ENCODE measurements at regions not wholly inside any gene's neighbourhood (a gene's known extent, or its start where the extent isn't known, plus 50 kb on each side); places are given as distances from the start of the nearest gene placed in this dataset.
"Not testable (repeated sequence)": the region's sequence is repeated elsewhere in the genome, so short reads cannot be mapped to it uniquely, and the experiment has no call there.

DNA sequence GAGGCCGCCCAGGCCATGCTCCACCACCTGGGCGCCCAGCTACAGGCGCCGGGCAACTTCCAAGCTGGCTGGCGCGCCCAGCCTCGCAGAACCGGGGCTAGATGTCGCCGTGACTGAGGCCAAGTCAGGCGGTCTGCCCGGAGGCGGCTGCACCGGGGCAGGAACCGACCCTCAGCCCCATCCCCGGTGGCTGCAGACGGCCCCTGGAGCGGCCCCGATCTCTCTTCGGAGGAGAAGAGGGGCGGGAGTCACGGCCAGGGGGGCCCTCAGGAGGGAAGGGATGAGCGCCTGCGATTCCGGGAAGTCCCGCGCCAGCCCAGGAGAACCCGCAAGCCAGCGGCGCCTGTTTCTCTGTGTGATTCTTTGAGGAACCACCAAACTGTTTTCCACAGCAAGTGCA is 671.3 kb upstream of the DEFB115 start:
- DNase-seq (ENCODE audit: low spot score), result not testable (repeated sequence)

DNA sequence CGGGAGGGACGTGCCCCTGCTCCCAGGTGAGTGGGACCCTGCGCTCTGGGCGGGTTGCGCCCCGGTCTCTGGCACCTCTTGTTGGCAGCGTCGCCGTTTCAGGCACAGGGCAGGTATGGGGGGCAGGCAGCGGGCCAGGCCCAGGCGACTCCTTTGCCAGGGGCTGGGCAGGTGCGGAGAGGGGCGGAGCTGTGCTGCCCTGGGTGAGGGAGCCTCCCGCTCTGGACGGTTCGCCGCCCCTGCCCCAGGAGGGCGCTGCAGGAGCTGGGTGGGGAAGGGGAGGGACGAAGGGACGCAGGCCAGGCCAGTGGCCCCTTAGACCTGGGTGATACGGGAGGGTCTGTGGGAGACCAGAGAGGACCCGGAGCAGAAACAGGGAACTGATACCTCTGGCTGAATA is 663.9 kb upstream of the DEFB115 start:
- no peak for DNase-seq (ENCODE audit: low spot score)

DNA sequence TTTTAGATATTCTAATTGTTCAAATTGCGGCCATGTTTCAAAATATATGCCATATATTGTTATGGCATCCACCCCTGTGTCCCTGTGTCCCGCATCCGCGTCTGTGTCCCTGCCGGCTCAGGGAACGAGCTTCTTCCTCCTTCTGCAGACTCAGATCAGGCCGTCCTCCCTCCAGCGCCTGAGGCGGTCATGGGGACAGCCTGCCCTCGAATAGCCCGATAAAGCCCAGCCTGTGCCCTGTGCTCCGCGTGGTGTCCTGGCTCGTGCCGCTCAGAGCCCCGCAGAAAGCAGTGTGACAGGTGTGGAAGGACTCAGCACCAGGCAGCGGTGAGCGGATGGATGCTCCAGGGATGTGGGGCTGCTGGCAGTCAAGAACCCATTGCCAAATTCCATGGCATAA is 663.4 kb upstream of the DEFB115 start:
- no peak for DNase-seq (ENCODE audit: low spot score)

DNA sequence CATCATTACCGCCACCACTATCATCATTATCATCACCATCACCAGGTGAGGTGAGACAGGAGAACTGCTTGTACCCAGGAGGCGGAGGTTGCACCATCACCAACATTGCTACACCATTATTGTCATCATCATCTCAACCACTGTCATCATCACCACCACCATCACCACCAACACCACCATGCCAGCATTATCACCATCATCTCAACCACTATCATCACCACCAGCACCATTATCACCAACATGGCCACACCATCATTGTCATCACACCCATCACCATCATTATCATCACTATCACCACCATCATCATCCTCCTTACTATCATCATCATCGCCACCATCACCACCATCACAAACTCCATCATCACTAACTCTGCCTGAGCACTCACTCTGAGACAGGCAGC is 661.8 kb upstream of the DEFB115 start:
- no peak for DNase-seq (ENCODE audit: low spot score)

DNA sequence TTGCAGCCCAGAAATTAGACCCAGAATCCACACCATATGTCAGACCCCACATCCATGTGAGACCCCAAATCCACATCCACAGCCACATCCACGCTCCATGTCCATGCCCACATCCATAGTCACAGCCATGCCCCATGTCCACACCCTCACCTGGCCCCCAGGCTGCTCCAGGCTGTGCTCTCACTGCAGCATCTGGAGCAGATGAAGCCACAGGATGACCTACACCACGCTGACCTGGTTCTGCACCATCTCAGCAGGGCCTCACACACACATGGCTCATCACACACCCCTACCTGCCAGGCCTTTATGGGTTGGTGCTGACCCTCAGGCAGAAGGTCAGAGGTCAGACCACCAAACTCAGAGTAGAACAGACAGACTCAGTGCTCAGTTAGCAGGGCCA is 660.0 kb upstream of the DEFB115 start:
- not testable (repeated sequence) for DNase-seq (ENCODE audit: low spot score)

DNA sequence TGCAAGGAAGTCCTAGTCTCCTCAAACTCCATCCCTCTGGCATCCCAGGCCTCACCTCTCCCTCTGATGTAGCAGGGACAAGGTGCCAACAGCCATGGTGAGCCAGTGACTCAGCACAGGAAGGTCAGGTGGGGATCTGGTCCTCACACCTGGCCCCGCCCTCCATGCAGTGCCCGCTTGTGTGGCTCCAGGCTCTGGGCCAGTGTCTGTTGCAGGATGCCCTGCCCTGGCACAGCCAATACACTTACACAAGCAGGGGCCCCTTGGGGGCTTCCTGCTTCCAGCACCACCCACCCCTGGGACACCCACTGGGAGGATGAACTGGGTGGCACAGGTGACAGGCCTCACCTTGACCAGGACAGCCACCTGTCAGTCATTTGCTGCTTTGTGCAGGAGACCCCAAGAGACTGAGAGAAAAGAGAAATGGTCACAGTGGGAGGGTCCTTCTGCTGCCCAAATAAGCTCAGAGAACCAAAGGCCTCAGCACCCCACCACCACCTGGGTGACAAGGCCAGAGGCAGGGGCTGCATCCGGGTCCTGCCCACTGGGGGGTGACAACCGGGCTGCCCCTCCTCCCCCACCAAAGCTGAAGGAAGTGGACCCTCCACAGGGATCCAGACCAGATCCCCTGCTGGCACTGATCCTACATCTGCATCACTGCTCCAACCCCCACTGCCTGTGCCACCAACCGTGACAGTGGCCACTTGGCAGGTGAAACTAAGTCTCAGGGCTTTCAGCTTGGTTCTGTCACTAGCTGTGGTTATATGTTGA is 658.8 kb upstream of the DEFB115 start:
- DNase-seq (ENCODE audit: low spot score), result no peak

DNA sequence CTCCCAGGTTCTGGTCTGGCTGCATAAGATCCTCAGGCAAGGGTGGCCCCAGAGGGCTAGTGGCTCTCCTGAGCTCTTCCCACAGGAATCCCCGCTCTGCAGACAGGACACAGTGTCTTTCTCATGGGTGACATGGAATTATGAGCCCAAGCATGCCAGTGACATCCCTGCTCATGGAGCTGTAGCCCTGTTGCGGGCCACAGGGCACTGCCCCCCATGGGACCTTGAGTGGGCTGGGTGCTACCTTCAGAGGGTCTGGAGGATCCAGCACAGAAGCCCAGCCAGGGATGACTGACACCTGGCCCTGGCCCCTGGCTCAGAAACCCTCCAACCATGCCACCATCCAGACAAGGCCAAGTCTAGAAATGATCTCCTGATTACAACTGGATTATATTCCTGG is 657.5 kb upstream of the DEFB115 start:
- DNase-seq (ENCODE audit: low spot score), result no peak

DNA sequence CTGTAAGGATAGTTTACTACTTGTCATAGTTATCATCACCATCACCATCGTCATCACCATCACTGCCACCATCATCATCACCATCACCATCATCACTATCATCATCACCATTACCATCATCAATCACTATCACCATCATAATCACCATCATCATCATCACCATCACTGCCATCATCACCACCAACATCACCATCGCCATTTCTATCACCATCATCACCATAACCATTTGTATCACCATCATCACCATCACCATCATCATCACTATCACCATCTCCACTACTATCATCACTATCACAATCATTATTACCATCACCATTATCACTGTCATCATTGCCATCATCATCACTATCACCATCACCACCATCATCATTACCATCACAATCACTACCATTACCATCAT is 655.5 kb upstream of the DEFB115 start:
- no peak for DNase-seq (ENCODE audit: low spot score)

DNA sequence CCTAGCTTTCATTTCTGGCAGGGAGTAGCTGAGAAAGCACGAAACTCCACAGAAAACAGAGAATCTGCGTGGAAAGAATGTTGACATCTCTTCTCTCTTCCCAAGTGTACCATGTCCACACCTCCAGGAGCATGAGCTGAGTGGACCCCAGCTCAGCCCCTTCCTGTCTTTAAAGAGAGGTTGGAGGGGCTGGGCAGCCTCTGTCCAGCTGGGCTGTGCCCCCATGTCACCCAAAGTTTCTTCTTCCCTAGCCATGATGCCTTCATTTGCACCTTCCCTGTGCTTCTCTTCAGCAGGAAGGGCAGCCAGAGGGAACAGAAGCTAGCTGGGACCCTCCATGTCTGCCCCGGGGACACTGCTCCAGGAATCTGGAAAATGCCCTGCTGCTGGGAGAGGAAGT is 655.0 kb upstream of the DEFB115 start:
- no peak for DNase-seq (ENCODE audit: low spot score)

DNA sequence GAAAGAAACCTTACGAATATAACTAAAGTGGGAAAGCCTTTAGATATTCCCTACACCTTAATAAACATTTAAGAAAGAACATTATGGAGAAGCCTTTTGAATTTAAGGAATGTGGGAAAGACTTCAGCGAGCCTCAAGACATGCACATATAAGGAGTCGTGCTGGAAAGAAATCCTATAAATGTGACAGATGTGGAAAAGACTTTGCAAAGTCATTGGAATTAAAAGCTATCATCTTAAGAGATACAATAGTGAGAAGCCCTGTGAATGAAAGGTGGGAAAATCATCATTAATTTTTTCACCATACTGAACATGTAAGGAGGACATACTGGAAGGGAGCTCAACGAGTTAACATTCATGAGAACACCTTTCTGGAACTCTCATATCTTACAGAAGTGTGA is 650.5 kb upstream of the DEFB115 start:
- DNase-seq (ENCODE audit: low spot score), result no peak

DNA sequence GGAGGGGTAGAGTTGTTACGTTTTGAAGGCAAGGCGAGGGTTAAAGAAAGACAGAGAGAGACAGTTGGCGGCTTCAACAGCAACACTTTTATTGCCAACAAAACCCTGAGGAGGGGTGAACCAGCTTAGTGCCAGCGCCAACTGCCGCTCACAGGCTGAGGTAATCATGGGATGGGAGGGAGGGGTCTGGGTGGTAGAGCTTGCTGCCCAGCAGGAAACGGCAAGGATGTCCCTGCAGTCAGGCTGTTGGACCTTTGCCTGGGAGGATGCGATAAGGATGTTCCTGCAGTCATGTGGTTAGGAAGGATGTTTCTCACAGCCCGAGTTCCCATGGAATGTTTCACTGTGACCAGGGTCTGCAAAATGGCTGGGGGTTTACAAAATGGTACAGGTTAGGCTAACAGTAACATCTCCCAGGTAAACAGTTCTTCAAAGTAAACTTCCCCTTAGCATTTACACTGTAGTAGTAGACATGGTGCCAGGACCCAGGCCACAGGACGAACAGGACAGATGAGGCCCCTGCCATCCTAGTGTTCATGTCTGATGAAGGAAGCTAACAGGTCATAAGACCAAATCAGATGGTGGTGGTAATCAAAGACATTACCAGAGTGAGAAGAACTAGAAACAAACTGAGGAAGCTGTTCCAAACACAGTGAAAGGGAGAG is 647.3 kb upstream of the DEFB115 start:
- DNase-seq (ENCODE audit: low spot score), result no peak

DNA sequence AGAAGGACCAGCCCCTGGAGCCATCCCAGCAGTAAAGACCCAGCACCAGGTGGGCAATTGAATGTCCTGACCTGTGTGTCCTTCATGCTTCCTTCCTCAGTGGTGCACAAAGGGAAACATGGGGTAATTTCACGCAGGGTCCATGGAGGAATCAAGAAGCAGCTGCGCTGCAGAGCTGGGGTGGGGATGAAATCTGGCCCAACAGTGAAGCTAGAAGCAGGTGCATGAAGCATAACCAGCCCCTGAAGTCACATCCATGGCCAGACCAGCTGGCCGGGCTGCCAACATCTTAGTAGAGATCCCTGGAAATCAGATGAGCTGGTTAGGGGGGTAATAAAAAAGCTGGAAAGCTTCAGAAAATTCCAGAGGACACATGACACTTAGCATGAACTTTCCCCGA is 646.7 kb upstream of the DEFB115 start:
- no peak for DNase-seq (ENCODE audit: low spot score)

DNA sequence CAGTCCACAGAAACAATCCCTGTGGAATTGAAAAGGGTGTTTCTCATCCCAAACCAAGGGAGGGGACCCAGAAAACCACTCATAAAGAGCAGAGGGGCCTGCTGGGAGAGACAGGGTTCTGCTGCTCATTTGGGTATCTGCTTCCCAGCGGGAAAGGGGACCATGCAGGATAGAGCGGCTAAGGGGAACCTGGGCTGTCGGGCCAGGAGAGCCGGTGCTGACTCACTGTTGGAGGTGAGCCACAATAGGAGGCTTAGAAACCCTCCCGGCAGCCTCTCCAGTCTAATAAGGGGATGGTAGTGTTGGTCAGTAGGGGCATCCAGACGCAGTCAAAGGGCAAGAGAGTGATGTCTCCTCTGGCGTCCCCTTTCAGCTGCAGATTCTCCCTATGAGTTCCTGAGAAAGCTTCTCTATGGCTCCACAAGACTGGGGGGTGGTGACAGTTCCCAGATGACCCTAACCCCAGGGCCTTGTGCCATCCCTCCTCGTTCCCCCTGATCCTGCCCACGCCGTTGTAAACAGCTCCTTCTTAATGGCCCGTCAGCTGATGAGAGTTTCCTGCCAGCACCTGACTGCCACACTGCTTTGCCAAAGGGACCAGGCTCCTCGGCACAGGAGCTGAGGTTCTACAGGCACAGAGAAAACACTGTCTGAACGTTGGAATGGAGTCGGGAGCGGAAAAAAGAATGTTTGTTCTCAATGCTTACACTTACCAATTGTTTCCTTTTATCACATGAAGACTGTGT is 646.1 kb upstream of the DEFB115 start:
- no peak for DNase-seq (ENCODE audit: low spot score)

DNA sequence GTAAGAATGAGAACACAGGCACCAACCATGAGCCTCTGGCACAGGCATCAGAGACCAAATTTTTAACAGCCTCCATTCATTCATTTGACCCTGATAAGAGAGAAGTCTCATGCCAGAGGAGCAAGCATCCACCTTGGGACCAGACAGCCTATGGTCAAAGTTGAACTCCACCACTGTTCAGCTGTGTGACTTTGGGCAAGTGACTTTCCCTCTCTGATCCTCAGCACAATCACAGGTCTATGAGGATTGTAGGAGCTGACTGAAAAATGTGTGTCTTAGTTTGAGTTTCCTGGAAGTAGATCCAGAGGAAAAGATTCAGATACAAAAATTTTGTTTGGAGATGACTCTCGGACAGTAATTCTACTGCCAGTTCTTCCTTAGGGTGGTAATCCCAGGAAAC is 645.1 kb upstream of the DEFB115 start:
- DNase-seq (ENCODE audit: low spot score), result no peak

DNA sequence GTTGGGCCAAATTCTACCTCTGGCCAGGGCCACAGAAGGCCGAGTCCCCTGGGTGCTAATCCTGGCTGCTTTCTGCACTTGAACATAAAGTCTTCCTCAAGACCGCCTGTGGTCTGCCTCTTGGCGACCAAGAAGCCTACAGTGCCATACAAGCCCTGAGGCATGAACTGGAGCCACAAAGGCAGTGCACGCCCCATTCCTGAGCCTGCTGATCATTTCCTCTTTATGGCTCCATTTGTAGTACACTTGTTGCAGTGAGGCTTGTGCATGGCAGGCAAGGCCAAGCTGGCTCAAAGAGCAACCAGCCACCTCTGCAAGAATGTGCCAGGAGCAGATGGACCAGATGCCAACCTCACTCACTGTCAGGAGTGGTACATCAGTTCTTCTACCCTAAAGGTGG is 636.1 kb upstream of the DEFB115 start:
- not testable (repeated sequence) for DNase-seq (ENCODE audit: low spot score)

DNA sequence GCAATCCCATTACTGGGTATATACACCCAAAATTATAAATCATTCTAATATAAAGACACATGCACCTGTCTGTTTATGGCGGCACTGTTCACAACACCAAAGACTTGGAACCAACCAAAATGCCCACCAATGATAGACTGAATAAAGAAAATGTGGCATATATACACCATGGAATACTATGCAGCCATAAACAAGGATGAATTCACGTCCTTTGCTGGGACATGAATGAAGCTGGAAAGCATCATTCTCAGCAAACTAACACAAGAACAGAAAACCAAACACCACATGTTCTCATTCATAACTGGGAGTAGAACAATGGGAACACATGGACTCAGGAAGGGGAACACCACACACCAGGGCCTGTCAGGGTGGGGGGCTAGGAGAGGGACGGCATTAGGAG is 633.2 kb upstream of the DEFB115 start:
- not testable (repeated sequence) for DNase-seq (ENCODE audit: low spot score)

DNA sequence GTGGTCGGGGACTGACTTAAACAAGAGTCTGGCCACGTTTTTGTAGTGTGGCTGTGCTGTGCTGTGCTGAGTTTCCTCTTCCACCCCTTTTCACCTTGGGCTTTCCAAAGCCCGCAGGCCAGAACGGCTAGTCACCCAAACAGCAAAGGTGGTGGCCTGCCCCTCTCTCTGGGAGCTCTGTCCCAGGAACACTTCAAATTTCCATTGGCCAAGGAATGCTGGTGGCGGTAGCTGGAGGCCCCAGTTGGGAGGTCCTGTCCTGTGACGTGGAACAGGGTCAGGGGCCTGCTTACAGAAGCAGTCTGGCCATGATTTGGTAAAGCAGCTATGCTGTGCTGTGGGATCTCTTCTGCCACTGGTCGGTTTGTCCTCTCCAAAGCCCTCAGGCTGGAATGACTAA is 628.1 kb upstream of the DEFB115 start:
- DNase-seq (ENCODE audit: low spot score), result not testable (repeated sequence)

DNA sequence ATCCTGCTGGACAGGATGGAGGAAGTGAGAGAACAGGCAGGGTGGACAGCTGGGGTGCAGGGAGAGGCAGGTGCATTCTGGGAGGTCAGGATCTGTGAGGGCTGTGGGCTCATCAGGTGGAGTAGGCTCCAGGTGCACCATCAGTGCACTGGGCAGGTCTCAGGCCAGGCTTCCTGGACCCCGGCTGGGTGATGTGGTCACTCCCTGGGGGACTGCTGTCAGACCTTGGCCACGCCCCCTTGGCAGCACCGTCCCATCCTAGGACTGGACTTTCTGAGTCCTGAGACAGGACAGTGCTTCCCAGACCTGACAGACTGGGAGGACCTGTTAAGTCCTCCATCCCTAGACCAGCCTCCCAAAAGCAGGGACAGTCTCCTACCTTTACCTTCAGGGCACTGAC is 626.7 kb upstream of the DEFB115 start:
- no peak for DNase-seq (ENCODE audit: low spot score)

DNA sequence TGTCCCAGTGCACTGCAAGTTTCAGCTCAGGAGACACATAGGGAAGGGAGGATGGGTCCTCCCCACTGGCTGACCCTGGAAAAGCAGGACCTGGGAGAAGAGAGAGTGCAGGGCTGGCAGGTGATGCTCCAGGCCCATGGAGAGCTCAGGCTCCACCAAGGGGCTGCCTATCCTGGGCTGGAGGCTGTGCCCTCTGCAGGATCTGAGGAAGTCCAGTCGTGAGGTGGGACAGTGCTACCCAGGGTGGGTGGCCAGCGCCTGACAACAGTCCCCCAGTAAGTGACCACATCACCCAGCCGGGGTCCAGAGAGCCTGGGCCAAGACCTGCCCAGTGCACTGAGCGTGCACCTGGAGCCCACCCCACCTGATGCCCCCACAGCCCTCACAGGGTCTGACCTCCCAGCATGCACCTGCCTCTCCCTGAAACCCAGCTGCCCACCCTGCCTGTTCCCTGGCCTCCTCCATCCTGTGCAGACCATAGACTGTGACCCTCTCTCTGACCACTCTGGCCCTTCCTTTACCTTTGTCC is 626.1 kb upstream of the DEFB115 start:
- not testable (repeated sequence) for DNase-seq (ENCODE audit: low spot score)

DNA sequence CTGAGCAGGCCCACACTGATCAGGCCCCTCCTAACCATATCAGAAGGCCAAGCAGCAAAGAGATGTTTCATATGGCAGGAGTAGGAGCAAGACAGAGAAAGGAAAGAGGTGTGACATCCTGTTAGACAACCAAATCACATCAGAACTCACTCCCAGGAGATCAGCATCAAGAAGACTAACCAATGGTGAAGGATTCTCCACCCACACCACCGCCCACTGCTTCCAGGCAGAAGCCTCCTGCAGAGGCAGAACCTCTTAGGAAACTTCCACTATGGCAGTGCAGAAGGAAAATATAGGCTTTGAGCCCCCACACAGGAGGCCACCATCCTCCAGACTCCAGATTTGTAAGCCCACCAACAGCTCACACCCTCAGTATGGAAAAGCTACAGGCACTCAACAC is 624.7 kb upstream of the DEFB115 start:
- DNase-seq (ENCODE audit: low spot score), result not testable (repeated sequence)

DNA sequence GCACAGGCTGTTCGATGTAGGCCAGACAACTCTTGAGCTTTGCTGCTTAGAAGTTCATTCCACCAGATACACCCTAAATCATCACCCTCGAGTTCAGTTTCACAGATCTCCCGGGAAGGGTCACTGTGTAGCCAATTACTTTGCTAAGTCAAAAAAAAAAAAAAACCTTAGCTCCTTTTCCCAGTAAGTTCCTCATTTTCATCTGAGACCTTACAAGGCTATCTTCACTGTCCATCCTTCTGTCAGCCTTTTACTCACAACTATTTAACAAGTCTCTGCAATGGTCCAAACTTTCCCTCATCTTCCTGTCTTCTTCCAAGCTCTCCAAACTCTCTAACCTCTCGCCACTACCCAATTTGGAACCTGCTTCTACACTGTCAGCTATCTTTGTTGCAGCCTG is 615.9 kb upstream of the DEFB115 start:
- DNase-seq (ENCODE audit: low spot score), result not testable (repeated sequence)

DNA sequence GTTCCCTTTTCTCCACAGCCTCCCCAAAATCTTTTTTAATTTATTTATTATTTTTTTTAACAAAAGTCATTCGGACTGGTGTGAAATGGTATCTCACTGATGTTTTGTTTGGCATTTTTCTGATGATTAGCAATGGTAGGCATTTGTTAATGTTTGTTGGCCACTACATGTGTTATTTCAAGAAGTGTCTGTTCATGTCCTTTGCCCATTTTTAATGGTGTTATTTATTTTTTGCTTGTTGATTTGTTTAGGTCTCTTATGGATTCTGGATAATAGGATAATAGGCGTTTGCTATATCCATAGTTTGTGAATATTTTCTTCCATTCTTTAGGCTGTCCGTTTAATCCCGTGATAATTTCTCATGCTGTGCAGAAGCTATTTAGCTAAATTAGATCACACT is 596.5 kb upstream of the DEFB115 start:
- not testable (repeated sequence) for DNase-seq (ENCODE audit: low spot score)

DNA sequence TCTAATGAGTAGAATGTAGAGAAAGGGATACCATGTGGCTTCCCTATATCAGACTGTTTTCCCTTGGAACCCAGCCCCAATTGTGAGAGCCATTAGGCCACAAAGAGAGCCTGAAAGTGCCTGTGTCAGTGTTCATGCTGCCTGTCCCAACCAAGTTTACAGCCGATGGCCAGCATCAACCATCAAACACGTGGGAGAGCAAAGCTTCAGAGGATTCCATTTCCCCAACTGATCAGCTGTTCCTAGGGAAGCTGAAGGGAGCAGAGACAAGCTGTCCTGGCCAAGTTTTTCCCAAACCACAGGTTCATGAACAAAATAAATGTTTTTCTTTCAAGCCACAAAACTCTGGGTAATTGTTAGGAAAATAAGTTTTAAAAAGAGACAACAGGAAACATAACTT is 589.0 kb upstream of the DEFB115 start:
- DNase-seq (ENCODE audit: low spot score), result not testable (repeated sequence)
